ENCODE measurements at regions not wholly inside any gene's neighbourhood (a gene's known extent, or its start where the extent isn't known, plus 50 kb on each side); places are given as distances from the start of the nearest gene placed in this dataset.
"Not testable (repeated sequence)": the region's sequence is repeated elsewhere in the genome, so short reads cannot be mapped to it uniquely, and the experiment has no call there.

GRCh38 chr15:77897896-77898406 is 179.6 kb downstream of the TBC1D2B start:
- no peak for DNase-seq (ENCODE audit: low read depth in 3 of 3, low spot score in 1 of 3)

- not testable (repeated sequence) for DNase-seq (ENCODE audit: low read depth in 3 of 3, low spot score in 1 of 3)
These were observed 180.2 kb downstream of the TBC1D2B start for GRCh38 chr15:77897113-77897895.

- DNase-seq (ENCODE audit: low read depth in 3 of 3, low spot score in 1 of 3): not testable (repeated sequence)
These were observed 181.1 kb downstream of the TBC1D2B start for GRCh38 chr15:77896147-77897112.

- DNase-seq (ENCODE audit: low read depth in 3 of 3, low spot score in 1 of 3): no peak
These were observed 181.8 kb downstream of the TBC1D2B start for GRCh38 chr15:77895742-77896141.

- not testable (repeated sequence) for DNase-seq (ENCODE audit: low read depth in 3 of 3, low spot score in 1 of 3)
These were observed 182.4 kb downstream of the TBC1D2B start for GRCh38 chr15:77895145-77895544.

GRCh38 chr15:77893671-77894640 is 183.6 kb downstream of the TBC1D2B start:
- not testable (repeated sequence) for DNase-seq (ENCODE audit: low read depth in 3 of 3, low spot score in 1 of 3)

- not testable (repeated sequence) for DNase-seq (ENCODE audit: low read depth in 3 of 3, low spot score in 1 of 3)
These were observed 184.3 kb downstream of the TBC1D2B start for GRCh38 chr15:77893246-77893645.

GRCh38 chr15:77892335-77892734 is 185.2 kb downstream of the TBC1D2B start:
- no peak for DNase-seq (ENCODE audit: low read depth in 3 of 3, low spot score in 1 of 3)

- not testable (repeated sequence) for DNase-seq (ENCODE audit: low read depth in 3 of 3, low spot score in 1 of 3)
These were observed 185.6 kb downstream of the TBC1D2B start for GRCh38 chr15:77891862-77892261.

GRCh38 chr15:77890911-77891801 is 186.4 kb downstream of the TBC1D2B start:
- DNase-seq (ENCODE audit: low read depth in 3 of 3, low spot score in 1 of 3): not testable (repeated sequence)

GRCh38 chr15:77889828-77890725 is 187.4 kb downstream of the TBC1D2B start:
- not testable (repeated sequence) for DNase-seq (ENCODE audit: low read depth in 3 of 3, low spot score in 1 of 3)

GRCh38 chr15:77889009-77889806 is 188.3 kb downstream of the TBC1D2B start:
- no peak for DNase-seq (ENCODE audit: low read depth in 3 of 3, low spot score in 1 of 3)

- not testable (repeated sequence) for DNase-seq (ENCODE audit: low read depth in 3 of 3, low spot score in 1 of 3)
These were observed 189.7 kb downstream of the TBC1D2B start for GRCh38 chr15:77887563-77888429.

GRCh38 chr15:77886805-77887448 is 190.6 kb downstream of the TBC1D2B start:
- no peak for DNase-seq (ENCODE audit: low read depth in 3 of 3, low spot score in 1 of 3)

- DNase-seq (ENCODE audit: low read depth in 3 of 3, low spot score in 1 of 3): not testable (repeated sequence)
These were observed 191.5 kb downstream of the TBC1D2B start for GRCh38 chr15:77885877-77886500.

- DNase-seq (ENCODE audit: low read depth in 3 of 3, low spot score in 1 of 3): not testable (repeated sequence)
These were observed 194.5 kb downstream of the TBC1D2B start for GRCh38 chr15:77883012-77883411.

All from stimulated activated CD4-positive, alpha-beta T cell treated with anti-CD3 and anti-CD28 coated beads, TNF-alpha, amount 100 ng/mL, for 1 hour (primary cell).